ENCODE measurements at regions not wholly inside any gene's neighbourhood (a gene's known extent, or its start where the extent isn't known, plus 50 kb on each side); places are given as distances from the start of the nearest gene placed in this dataset.

GRCh38 chrX:3257471-3257870 is 89.0 kb downstream of the MXRA5 start:
- peak; percentile 64 for DNase-seq (ENCODE audit: low read depth, low spot score)

GRCh38 chrX:3256868-3257267 is 89.6 kb downstream of the MXRA5 start:
- no peak for DNase-seq (ENCODE audit: low read depth, low spot score)

- DNase-seq (ENCODE audit: low read depth, low spot score) = no peak
Measured at GRCh38 chrX:3252744-3253143, 93.7 kb downstream of the MXRA5 start.

- no peak for DNase-seq (ENCODE audit: low read depth, low spot score)
Measured at GRCh38 chrX:3250966-3251365, 95.5 kb downstream of the MXRA5 start.

- DNase-seq (ENCODE audit: low read depth, low spot score) = no peak
Measured at GRCh38 chrX:3244955-3245354, 101.5 kb downstream of the MXRA5 start.

- peak; percentile 57 for DNase-seq (ENCODE audit: low read depth, low spot score)
Measured at GRCh38 chrX:3244203-3244743, 102.2 kb downstream of the MXRA5 start.

- no peak for DNase-seq (ENCODE audit: low read depth, low spot score)
Measured at GRCh38 chrX:3232262-3232923, 114.1 kb downstream of the MXRA5 start.

GRCh38 chrX:3231766-3232165 is 114.7 kb downstream of the MXRA5 start:
- DNase-seq (ENCODE audit: low read depth, low spot score) = no peak

GRCh38 chrX:3230496-3230895 is 116.0 kb downstream of the MXRA5 start:
- no peak for DNase-seq (ENCODE audit: low read depth, low spot score)

GRCh38 chrX:3227526-3227925 is 118.9 kb downstream of the MXRA5 start:
- DNase-seq (ENCODE audit: low read depth, low spot score) = no peak

- DNase-seq (ENCODE audit: low read depth, low spot score) = no peak
Measured at GRCh38 chrX:3226087-3226486, 120.4 kb downstream of the MXRA5 start.

GRCh38 chrX:3221643-3222042 is 124.8 kb downstream of the MXRA5 start:
- no peak for DNase-seq (ENCODE audit: low read depth, low spot score)

- DNase-seq (ENCODE audit: low read depth, low spot score) = no peak
Measured at GRCh38 chrX:3219667-3220066, 126.8 kb downstream of the MXRA5 start.

GRCh38 chrX:3219231-3219630 is 127.2 kb downstream of the MXRA5 start:
- no peak for DNase-seq (ENCODE audit: low read depth, low spot score)

GRCh38 chrX:3218442-3218841 is 128.0 kb downstream of the MXRA5 start:
- DNase-seq (ENCODE audit: low read depth, low spot score) = no peak

GRCh38 chrX:3216581-3217180 is 129.8 kb downstream of the MXRA5 start:
- DNase-seq (ENCODE audit: low read depth, low spot score) = no peak

GRCh38 chrX:3215249-3215648 is 131.2 kb downstream of the MXRA5 start:
- no peak for DNase-seq (ENCODE audit: low read depth, low spot score)

- no peak for DNase-seq (ENCODE audit: low read depth, low spot score)
Measured at GRCh38 chrX:3206314-3206713, 140.1 kb downstream of the MXRA5 start.

- no peak for DNase-seq (ENCODE audit: low read depth, low spot score)
Measured at GRCh38 chrX:3204606-3205005, 141.8 kb downstream of the MXRA5 start.

- no peak for DNase-seq (ENCODE audit: low read depth, low spot score)
Measured at GRCh38 chrX:3195845-3196244, 150.6 kb downstream of the MXRA5 start.

GRCh38 chrX:3192835-3193234 is 151.6 kb downstream of the ARSF start:
- no peak for DNase-seq (ENCODE audit: low read depth, low spot score)

- DNase-seq (ENCODE audit: low read depth, low spot score) = no peak
Measured at GRCh38 chrX:3191796-3192195, 150.5 kb downstream of the ARSF start.

- no peak for DNase-seq (ENCODE audit: low read depth, low spot score)
Measured at GRCh38 chrX:3191201-3191600, 149.9 kb downstream of the ARSF start.

Data from astrocyte of the hippocampus (primary cell).